PFSK-1 (cell line): ENCODE measurements at regions not wholly inside any gene's neighbourhood (a gene's known extent, or its start where the extent isn't known, plus 50 kb on each side); places are given as distances from the start of the nearest gene placed in this dataset.

Experiments used
- FOXP2 ChIP-seq: optimal IDR thresholded peaks from 2 replicates; pipeline ENCODE3; 2011; ENCODE audit warnings: borderline replicate concordance, control low read depth, inconsistent platforms; ENCODE audit not compliant: insufficient read depth; ENCODE audit errors: extremely low read length, extremely low read depth
- POLR2AphosphoS5 ChIP-seq: IDR thresholded peaks from 2 replicates; pipeline ENCODE4 v1.6.1; 2012; ENCODE audit warnings: low read depth, mild to moderate bottlenecking, control low read depth, low read length, moderate library complexity
- REST ChIP-seq, 2 experiments: IDR thresholded peaks; 2 replicates each; pipeline versions ENCODE4 v1.6.1 to v1.8.0; 2011 to 2012; ENCODE audit warnings: low read depth in 2 of 2, low read length in 2 of 2, control low read depth in 1 of 2, inconsistent platforms in 1 of 2, mild to moderate bottlenecking in 1 of 2, moderate library complexity in 1 of 2; ENCODE audit not compliant: insufficient read depth in 1 of 2
- SIN3A ChIP-seq: IDR thresholded peaks from 2 replicates; pipeline ENCODE4 v1.6.1; 2012; ENCODE audit warnings: mild to moderate bottlenecking, low read length, moderate library complexity, borderline replicate concordance; ENCODE audit not compliant: insufficient read depth
- TAF1 ChIP-seq: IDR thresholded peaks from 2 replicates; pipeline ENCODE4 v1.6.1; 2012; ENCODE audit warnings: low read length, control low read depth, borderline replicate concordance; ENCODE audit not compliant: insufficient read depth

DNA sequence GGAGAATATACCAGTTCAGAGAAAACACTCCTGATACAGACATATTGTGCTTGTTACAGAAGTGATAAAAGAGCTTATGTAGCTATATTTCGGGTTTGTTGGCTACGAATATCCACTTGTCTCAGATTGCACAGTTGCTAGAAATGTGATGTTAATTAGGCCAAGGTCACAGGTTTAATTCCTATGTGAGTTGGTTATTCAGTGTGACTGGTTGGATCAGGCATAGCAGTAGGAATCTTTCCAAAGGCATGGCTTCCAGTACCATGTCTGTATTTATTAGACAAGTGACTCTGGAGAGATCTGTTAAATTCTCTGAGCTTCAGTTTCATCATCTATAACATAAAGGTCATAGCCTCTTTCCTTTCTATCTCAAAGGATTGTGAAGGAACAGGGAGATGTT lies 152.7 kb upstream of the KITLG start:
- TF ChIP-seq REST (IDR thresholded peaks at IDR 0.05; ENCODE audit: insufficient read depth in 1 of 2, low read depth in 2 of 2, low read length in 2 of 2) (no peak), TAF1 (no peak), SIN3A (no peak), FOXP2 (no peak), POLR2AphosphoS5 (no peak)

GRCh38 chr12:88729196-88729595 lies 148.9 kb upstream of the KITLG start:
- no peak for TF ChIP-seq POLR2AphosphoS5
- TF ChIP-seq SIN3A, result no peak
- no peak for TF ChIP-seq TAF1
- TF ChIP-seq REST (IDR thresholded peaks at IDR 0.05; ENCODE audit: insufficient read depth in 1 of 2, low read depth in 2 of 2, low read length in 2 of 2), result no peak
- no peak for TF ChIP-seq FOXP2

DNA sequence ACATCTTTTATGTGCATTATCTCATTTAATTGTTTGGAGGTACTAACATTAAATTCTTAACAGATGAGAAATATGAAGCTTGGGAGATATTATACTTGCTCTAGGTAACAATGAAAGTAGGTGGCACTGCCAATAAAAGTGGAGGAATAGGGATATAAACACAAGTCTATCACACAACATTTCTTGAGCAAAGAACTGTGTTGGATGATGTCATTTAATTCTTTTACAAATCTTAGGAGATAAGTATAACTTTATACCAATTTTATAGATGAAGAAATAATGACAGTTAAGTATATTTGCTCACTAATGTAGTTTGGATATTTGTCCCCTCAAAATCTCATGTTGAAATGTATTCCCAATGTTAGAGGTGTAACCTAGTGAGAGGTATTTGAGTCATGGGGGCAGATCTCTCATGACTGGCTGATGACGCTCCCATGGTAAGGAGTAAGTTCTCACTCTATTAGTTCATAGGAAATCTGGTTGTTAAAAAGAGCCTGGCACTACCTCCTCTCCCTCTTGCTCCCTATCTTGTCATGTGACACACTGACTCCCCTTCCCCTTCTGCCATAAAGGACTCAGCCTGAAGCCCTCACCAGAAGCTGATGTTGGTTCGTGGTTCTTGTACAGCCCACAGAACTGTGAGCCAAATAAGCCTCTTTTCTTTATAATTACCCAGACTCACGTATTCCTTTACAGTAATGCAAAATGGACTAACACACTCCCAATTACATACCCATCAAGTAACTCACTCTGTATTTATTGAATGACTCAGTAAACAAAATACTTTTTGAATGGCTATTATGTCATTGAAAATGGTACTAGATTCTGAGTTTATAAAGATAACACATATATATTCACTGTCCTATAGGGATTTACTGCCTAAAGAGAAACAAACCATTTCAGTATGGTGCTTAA lies 146.8 kb upstream of the KITLG start:
- TF ChIP-seq FOXP2 (no peak), REST (IDR thresholded peaks at IDR 0.05; ENCODE audit: insufficient read depth in 1 of 2, low read depth in 2 of 2, low read length in 2 of 2) (no peak), TAF1 (no peak), SIN3A (no peak), POLR2AphosphoS5 (no peak)

DNA sequence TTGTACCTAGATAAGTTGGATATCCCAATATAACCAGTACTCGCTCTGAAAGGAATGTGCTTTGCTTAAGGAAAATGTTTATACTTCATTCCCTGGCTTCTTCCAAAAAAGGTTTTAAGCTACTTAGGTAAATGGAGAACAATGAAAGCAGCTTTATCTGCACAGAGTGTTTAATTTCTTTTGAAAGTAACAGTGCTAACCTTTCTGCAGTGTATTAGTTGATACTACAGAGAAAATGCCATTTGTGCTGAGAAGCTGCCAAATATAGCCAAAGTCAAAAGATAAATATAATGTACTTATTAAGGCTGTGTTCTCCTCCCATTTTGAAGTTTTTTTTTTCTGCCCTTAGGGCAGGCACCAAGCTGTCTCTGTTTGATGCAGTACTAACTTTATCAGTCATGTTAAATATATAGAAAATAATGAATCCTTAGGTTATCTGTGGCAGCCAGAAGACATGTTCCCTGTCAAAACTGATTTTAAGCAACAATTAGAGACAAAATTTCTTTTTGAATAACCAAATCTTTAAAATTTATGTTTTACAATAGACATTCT lies 145.4 kb upstream of the KITLG start:
- TF ChIP-seq REST (IDR thresholded peaks at IDR 0.05; ENCODE audit: insufficient read depth in 1 of 2, low read depth in 2 of 2, low read length in 2 of 2) (no peak), SIN3A (no peak), FOXP2 (no peak), POLR2AphosphoS5 (no peak), TAF1 (no peak)
